ENCODE measurements at regions not wholly inside any gene's neighbourhood (a gene's known extent, or its start where the extent isn't known, plus 50 kb on each side); places are given as distances from the start of the nearest gene placed in this dataset.
"Not testable (repeated sequence)": the region's sequence is repeated elsewhere in the genome, so short reads cannot be mapped to it uniquely, and the experiment has no call there.

GRCh38 chr5:1594357-1595106, 70.8 kb upstream of the LPCAT1 start:
- ChIA-PET POLR2A (interaction anchor here (0.9 kb wide), 1 partner anchor 10 kb away, joined by 3 read pairs; no protein-coding TSS in a partner anchor), CTCF (interaction anchor here (0.6 to 2.5 kb wide), 14 partner anchors 13 to 114 kb away, joined by 3 to 11 read pairs (median 3); no protein-coding TSS in a partner anchor)
- TF ChIP-seq CTCF (IDR thresholded peaks at IDR 0.05; ENCODE audit: control extremely low read depth, extremely low read depth, low read depth, missing control alignments), result peak; percentile 75
- DNase-seq (ENCODE audit: extremely low spot score), result peak; percentile 96

- POLR2A ChIA-PET, result interaction anchor here (0.9 kb wide), 1 partner anchor 9 kb away, joined by 3 read pairs; no protein-coding TSS in a partner anchor
- CTCF ChIA-PET, result interaction anchor here (0.6 to 2.5 kb wide), 13 partner anchors 13 to 114 kb away, joined by 3 to 11 read pairs (median 3); no protein-coding TSS in a partner anchor
- no peak for DNase-seq (ENCODE audit: extremely low spot score)
- no peak for TF ChIP-seq CTCF (IDR thresholded peaks at IDR 0.05; ENCODE audit: control extremely low read depth, extremely low read depth, low read depth, missing control alignments)
These were observed 70.2 kb upstream of the LPCAT1 start for GRCh38 chr5:1593903-1594356.

DNA sequence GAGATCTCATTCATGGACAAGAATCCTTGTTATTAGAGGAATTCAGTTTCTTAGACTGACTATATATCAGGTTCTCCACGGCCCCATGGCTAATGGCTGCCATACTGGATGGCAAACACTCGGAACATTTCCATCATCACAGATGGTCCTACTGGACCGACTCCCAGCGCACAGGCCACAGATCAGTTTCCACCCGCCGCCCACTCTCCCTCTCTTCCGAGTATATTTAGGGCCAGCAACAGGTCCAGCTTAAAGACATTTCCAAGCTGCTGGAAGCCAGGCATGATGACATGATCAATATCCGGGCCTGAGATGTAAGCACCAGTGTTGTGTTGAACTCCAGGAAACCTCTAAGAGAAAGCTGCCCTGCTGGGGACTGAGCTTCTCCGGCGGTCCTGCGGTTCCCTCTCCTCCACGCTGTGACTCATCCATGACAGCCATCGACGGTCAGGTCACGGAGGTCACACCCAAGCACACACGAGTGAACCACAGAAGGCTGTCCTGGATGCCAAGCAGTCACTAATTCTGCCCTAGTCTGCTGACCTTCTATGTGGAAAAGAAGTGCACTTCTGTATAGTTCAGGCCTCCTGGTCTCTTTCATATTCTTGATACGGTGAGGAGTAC, 64.4 kb upstream of the LPCAT1 start:
- DNase-seq (ENCODE audit: extremely low spot score); CTCF ChIA-PET; POLR2A ChIA-PET: not testable (repeated sequence)

DNA sequence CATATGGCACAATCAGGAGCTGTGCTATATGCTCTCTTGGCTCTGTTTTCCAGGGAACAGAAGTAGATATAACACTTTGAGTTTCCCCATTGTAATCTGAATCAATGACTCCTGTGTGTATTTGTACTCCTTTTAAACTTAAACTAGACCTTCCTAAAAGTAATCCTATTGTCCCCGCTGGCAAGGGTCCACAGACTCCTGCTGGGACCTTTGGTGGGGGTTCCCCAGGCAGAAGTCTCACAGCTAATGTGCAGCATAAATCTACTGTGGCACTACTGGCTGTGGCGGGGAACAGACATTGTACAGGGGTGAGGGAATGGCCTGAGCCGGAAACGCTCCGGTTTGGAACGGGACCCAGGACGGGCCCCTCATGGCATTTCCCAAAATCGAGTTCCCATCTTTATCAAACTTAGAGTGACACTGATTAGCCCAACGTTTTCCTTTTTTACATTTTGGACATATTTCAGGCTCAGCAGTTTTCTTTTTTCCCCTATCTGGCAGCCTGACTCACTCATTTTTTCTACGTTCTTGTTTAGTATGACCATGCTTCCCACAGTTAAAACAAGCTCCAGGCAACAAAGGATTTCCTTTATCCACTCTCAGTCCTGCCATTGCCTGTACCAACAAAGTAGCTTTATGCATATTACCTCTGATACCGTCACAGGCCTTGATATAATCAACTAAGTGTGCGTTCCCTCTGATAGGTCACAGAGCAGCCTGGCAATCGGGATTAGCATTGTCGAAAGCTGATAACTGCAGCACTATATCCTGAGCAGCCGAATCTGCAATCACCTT, 59.5 kb upstream of the LPCAT1 start:
- DNase-seq (ENCODE audit: extremely low spot score), result not testable (repeated sequence)
- CTCF ChIA-PET, result interaction anchor here (0.7 kb wide), 1 partner anchor 17 kb away, joined by 3 read pairs; no protein-coding TSS in a partner anchor

GRCh38 chr5:1579389-1579788, 55.6 kb upstream of the LPCAT1 start:
- POLR2A ChIA-PET; DNase-seq (ENCODE audit: extremely low spot score): not testable (repeated sequence)
- CTCF ChIA-PET, result interaction anchor here (1.0 to 1.3 kb wide), 2 partner anchors 15 to 412 kb away, joined by 4 read pairs; no protein-coding TSS in a partner anchor

More for the DNA sequence above, 59.5 kb upstream of the LPCAT1 start:
- POLR2A ChIA-PET, result not testable (repeated sequence)

DNA sequence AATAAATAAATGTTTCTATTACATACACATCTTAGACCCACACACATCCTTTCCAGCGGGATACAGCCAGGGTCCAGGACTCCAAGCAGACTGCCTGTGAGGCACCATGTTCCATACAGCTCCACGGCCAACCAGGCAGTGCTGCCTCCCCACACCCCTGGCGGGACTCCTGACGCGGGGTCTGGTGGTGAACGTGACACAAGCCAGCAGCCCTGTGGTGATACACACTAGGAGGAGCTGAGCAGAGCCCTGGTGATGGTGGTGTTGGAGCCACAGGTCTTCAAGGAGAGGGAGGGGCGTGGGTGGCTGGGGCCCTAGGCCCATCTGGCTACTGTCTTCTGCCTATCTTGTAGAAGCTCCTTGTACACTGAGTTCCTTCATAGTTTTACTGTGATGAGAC, 53.1 kb upstream of the LPCAT1 start:
- CTCF ChIA-PET; POLR2A ChIA-PET; DNase-seq (ENCODE audit: extremely low spot score): not testable (repeated sequence)

- DNase-seq (ENCODE audit: extremely low spot score); CTCF ChIA-PET; POLR2A ChIA-PET: not testable (repeated sequence)
These were observed 52.4 kb upstream of the LPCAT1 start for GRCh38 chr5:1575991-1576714.

DNA sequence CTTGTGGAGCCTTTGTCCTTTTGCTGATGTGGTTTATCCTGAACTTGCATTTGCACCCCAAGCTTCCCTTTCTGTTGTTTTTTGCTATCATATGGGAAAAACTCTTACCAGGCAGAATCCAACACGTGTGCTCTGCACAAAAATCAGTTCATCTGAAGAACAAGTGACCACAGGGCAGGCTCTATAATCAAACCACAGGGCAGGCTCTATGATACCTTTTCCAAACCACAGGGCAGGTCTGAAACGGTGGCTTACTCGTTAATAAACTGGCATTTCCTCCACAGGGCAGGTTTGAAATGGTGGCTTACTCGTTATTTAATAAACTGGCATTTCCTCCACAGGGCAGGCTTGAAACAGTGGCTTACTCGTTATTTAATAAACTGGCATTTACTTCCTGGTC, 51.7 kb upstream of the LPCAT1 start:
- POLR2A ChIA-PET; CTCF ChIA-PET; DNase-seq (ENCODE audit: extremely low spot score): not testable (repeated sequence)

DNA sequence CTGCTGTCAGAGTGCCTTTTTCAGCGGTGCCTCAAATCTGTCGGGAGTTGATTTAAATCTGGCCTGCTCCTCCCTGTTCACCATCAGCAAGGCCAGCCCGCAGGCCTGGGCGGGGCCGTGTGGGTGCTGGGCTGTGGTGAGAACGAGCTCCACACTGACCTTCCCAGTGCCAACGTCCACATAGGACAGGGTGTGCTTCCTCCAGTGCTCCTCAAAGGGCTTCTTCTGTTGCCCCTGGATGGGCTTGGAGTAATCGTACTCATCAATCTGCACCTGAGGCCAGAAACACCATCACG, 50.2 kb upstream of the LPCAT1 start:
- CTCF ChIA-PET; POLR2A ChIA-PET; DNase-seq (ENCODE audit: extremely low spot score): not testable (repeated sequence)

- POLR2A ChIA-PET; CTCF ChIA-PET; DNase-seq (ENCODE audit: extremely low spot score): not testable (repeated sequence)
These were observed 49.7 kb upstream of the LPCAT1 start for GRCh38 chr5:1573217-1574022.

All from GM10248 (cell line).